Fibroblast of villous mesenchyme (primary cell): ENCODE measurements at regions not wholly inside any gene's neighbourhood (a gene's known extent, or its start where the extent isn't known, plus 50 kb on each side); places are given as distances from the start of the nearest gene placed in this dataset.
A peak's percentile ranks its signal among the peaks of the same experiment; 100 is the strongest.
"Not testable (repeated sequence)": the region's sequence is repeated elsewhere in the genome, so short reads cannot be mapped to it uniquely, and the experiment has no call there.

Source experiments
- DNase-seq: peaks from one replicate; pipeline ENCODE4 v3.0.0-alpha.2; 2010; ENCODE audit warnings: low read depth
- H3K4me3 ChIP-seq: 2 replicates; pipeline ENCODE4 v1.5.1; 2011; ENCODE audit warnings: low read depth, mild to moderate bottlenecking, low read length
- TF ChIP-seq, protein P1 (sequence below): IDR thresholded peaks from 2 replicates; pipeline ENCODE4 v1.5.1; 2012; ENCODE audit warnings: low read depth, mild to moderate bottlenecking, low read length; ENCODE audit not compliant: insufficient read depth

DNA sequence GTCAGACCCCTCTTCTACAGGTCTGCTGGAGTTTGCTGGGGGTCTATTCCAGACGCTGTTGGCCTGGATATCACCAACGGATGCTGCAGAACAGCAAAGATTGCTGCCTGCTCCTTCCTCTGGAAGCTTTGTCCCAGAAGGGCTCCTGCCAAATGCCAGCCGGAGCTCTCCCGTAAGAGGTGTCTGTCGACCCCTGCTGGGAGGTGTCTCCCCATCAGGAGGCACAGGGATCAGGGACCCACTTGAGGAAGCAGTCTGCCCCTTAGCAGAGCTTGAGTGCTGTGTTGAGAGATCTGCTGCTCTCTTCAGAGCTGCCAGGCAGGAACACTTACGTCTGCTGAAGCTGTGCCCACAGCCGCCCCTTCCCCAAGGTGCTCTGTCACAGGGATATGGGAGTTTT lies 122.1 kb upstream of the TNP1 start:
- not testable (repeated sequence) for DNase-seq, H3K4me3 ChIP-seq
- TF ChIP-seq, protein P1, sequence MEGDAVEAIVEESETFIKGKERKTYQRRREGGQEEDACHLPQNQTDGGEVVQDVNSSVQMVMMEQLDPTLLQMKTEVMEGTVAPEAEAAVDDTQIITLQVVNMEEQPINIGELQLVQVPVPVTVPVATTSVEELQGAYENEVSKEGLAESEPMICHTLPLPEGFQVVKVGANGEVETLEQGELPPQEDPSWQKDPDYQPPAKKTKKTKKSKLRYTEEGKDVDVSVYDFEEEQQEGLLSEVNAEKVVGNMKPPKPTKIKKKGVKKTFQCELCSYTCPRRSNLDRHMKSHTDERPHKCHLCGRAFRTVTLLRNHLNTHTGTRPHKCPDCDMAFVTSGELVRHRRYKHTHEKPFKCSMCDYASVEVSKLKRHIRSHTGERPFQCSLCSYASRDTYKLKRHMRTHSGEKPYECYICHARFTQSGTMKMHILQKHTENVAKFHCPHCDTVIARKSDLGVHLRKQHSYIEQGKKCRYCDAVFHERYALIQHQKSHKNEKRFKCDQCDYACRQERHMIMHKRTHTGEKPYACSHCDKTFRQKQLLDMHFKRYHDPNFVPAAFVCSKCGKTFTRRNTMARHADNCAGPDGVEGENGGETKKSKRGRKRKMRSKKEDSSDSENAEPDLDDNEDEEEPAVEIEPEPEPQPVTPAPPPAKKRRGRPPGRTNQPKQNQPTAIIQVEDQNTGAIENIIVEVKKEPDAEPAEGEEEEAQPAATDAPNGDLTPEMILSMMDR = peak; percentile 12

DNA sequence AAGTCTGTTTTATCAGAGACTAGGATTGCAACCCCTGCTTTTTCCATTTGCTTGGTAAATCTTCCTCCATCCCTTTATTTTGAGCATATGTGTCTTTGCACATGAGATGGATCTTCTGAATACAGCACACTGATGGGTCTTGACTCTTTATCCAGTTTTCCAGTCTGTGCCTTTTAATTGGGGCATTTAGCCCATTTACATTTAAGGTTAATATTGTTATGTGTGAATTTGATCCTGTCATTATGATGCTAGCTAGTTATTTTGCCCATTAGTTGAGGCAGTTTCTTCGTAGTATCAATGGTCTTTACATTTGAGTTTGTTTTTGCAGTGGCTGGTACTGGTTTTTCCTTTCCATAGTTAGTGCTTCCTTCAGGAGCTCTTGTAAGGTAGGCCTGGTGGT lies 120.6 kb upstream of the TNP1 start:
- not testable (repeated sequence) for DNase-seq, H3K4me3 ChIP-seq

DNA sequence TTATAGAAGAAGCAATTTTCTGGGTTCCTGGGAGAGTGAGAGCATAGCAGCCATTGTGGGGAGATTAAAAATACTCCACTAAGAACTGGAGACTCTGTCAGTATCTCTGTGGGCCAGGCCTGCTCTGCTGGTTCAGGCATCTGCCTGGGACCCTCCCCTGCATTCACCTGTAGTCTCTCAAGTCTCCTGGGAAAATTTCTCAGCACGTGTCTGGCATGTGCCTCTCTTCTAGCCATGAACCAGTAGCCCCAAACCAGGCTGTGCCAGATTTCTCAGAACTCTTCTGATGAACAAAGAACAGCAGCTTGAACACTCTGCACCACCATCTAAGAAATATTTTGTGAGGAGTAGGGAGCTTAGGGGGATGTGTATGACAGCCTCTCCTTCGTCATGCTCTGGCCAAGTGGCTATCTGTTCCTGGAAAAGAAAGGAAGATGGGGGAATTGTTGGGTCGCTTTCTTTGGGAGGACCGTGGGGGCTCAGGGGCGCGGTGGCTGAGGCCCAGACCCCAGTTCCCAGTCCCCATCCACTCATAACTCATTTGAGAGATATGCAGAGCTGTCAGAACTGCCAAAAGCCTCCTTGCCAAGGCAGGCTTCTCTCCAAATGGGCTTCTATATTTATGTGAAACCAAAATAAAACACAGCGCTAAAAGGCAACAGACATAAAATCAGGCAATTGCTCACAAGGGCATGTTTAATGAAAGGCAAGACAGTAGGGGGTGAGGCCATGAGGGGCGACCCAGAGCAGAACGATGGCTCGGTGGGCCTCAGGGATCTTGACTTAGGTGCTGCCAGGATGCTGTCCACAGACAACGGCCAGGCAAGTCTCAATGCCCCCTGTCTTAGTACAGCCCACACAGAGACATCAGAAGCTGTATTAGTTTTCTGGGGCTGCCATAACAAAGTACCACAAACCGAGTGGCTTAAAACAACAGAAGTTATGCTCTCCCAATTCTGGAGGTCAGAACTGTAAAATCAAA lies 114.7 kb upstream of the TNP1 start:
- H3K4me3 ChIP-seq = no peak overlapping the region
- no peak for DNase-seq
- TF ChIP-seq, protein P1 = no peak

DNA sequence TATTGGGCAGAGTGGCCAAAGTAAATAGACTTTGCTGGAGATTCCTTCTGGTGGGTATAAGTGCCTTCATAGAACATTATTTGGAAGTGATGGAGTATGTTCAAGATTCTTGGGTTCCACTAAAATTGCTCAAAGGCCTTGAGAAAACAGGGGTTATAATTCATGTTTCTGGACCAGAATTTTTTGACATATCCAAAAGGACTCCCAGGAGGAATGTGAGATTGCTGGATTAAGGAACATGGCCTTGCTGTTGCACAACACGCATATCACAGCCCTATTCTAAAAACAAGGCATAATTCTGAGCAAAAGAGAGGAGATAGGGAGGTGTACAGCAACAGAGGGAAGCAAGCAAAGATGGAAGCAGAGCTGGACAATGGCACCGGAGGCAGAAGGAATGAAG lies 111.7 kb upstream of the TNP1 start:
- no peak overlapping the region for H3K4me3 ChIP-seq
- TF ChIP-seq, protein P1 = no peak
- DNase-seq = no peak

- TF ChIP-seq, protein P1 = no peak
- no peak for DNase-seq
- no peak overlapping the region for H3K4me3 ChIP-seq
Measured at GRCh38 chr2:216970359-216970915, 110.6 kb upstream of the TNP1 start.

DNA sequence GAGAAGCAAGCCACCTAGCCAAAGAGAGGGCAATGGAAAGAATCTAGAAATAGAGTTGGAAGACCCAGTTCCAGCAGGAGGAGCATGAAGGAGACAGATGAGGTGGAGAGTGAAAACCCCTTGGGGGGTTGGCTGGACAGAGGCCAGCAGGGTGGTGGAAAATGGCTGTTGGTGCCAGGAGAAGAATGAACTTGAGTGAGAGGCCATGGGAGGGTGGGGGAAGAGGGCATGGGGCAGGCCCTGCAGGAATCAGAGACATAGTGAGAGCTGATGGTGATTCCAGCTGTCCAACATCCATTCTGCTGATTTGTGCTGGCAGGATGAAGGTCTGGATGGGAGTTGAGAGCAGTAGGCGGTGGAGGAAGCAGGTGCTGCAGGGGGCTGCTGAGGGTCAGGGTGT lies 108.0 kb upstream of the TNP1 start:
- TF ChIP-seq, protein P1 = no peak
- DNase-seq = no peak
- H3K4me3 ChIP-seq = no peak overlapping the region

DNA sequence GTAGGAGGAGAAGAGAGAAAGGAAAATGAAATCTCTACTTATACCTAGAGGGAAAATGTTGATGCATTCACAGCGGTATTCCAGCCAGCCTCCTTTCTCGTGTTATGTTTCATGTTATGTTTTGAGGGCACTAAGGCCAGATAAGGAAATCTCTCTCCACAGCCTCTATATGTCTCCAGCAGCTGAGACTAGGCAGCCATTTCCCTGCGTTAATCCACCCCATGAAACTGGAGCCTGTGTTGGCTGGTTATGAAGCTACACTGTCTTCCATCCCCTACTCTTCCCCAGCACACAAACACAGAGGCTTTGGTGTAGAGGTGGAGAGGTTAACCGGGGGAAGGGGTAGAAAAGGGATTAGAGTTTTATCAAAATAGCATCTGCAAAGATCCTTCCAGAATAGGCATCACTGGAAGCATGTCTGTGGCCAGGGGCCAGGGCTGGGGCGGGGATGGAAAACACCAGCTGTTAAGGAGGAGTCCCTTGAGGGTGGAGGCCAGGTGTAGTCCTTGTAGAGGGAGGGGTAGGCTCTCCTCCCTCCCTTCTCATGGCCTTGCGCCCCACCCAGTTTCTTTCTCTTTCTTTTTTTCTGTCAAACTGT lies 100.9 kb upstream of the TNP1 start:
- no peak overlapping the region for H3K4me3 ChIP-seq
- TF ChIP-seq, protein P1 = no peak
- DNase-seq = no peak
